IMR-90 (cell line): ENCODE measurements at regions not wholly inside any gene's neighbourhood (a gene's known extent, or its start where the extent isn't known, plus 50 kb on each side); places are given as distances from the start of the nearest gene placed in this dataset.

Source experiments
- ATAC-seq: fragments of 200-7000 bp; cut with Tn5 transposase; 2 replicates; pipeline ENCODE4 v1.9.1; 2020; ENCODE audit warnings: low read depth, mild to moderate bottlenecking, moderate library complexity
- BruUV-seq: library from RNA; stranded (reverse); fragments of 400-500 nt; replicated peaks from 2 replicates; lab custom pipeline; 2021; lab: Mats Ljungman, UMichigan
- CTCF ChIA-PET: fragments of 300-600 bp; formaldehyde crosslinking; extraction: SDS; loops from one replicate; lab custom pipeline; 2021; ENCODE audit warnings: antibody characterized with exemption; lab: Yijun Ruan, JAX
- POLR2A ChIA-PET: fragments of 300-600 bp; sonication (Branson Sonifier 250); formaldehyde crosslinking; loops from one replicate; lab custom pipeline; 2022; ENCODE audit warnings: antibody characterized with exemption; ENCODE audit not compliant: unreplicated experiment; lab: Charles Lee
- DNase-seq: peaks from one replicate; pipeline ENCODE4 v3.0.0; 2013
- H2AFZ ChIP-seq: replicated peaks from 2 replicates; pipeline ENCODE3; 2013; ENCODE audit warnings: low read length, mild to moderate bottlenecking; ENCODE audit not compliant: poor library complexity
- H2AK5ac ChIP-seq: 2 replicates; pipeline ENCODE4 v1.6.1; 2013; ENCODE audit warnings: low read depth, low read length, inconsistent platforms
- H2AK9ac ChIP-seq: replicated peaks from 2 replicates; pipeline ENCODE3; 2013; ENCODE audit warnings: mild to moderate bottlenecking, low read depth, low read length, moderate library complexity; ENCODE audit not compliant: poor library complexity
- H2BK120ac ChIP-seq: 2 replicates; pipeline ENCODE4 v1.6.1; 2013; ENCODE audit warnings: low read depth, low read length, inconsistent platforms
- H2BK15ac ChIP-seq: 3 replicates; pipeline ENCODE4 v1.6.1; 2013; ENCODE audit warnings: low read depth, low read length, inconsistent platforms
- H2BK20ac ChIP-seq: 2 replicates; pipeline ENCODE4 v1.6.1; 2013; ENCODE audit warnings: low read depth, mild to moderate bottlenecking, inconsistent platforms, low read length, moderate library complexity
- H2BK5ac ChIP-seq: 2 replicates; pipeline ENCODE4 v1.6.1; 2013; ENCODE audit warnings: mild to moderate bottlenecking, low read depth, low read length, inconsistent platforms; ENCODE audit not compliant: poor library complexity, severe bottlenecking
- H3K14ac ChIP-seq: replicated peaks from 2 replicates; pipeline ENCODE4 v1.6.1; 2013; ENCODE audit warnings: low read depth, low read length, inconsistent platforms
- H3K18ac ChIP-seq: 2 replicates; pipeline ENCODE4 v1.6.1; 2013; ENCODE audit warnings: low read depth, low read length, control low read depth
- H3K23ac ChIP-seq: 2 replicates; pipeline ENCODE4 v1.6.1; 2013; ENCODE audit warnings: low read depth, low read length, inconsistent platforms
- H3K27ac ChIP-seq: 2 replicates; pipeline ENCODE4 v1.5.1; 2013; ENCODE audit warnings: mild to moderate bottlenecking, control low read depth, low read length; ENCODE audit not compliant: insufficient read depth
- H3K27me3 ChIP-seq: 2 replicates; pipeline ENCODE4 v1.6.1; 2013; ENCODE audit warnings: low read length; ENCODE audit not compliant: control insufficient read depth, insufficient read depth
- H3K36me3 ChIP-seq: 2 replicates; pipeline ENCODE4 v1.6.1; 2013; ENCODE audit warnings: low read length, mixed read lengths; ENCODE audit not compliant: control insufficient read depth, insufficient read depth
- H3K4ac ChIP-seq: 2 replicates; pipeline ENCODE4 v1.6.1; 2013; ENCODE audit warnings: low read depth, low read length, inconsistent platforms
- H3K4me1 ChIP-seq: 2 replicates; pipeline ENCODE4 v1.6.1; 2013; ENCODE audit warnings: low read length, mixed read lengths; ENCODE audit not compliant: control insufficient read depth, insufficient read depth
- H3K4me2 ChIP-seq: 2 replicates; pipeline ENCODE4 v1.6.1; 2013; ENCODE audit warnings: low read depth, mild to moderate bottlenecking, control low read depth, low read length, moderate library complexity
- H3K4me3 ChIP-seq: 2 replicates; pipeline ENCODE4 v1.5.1; 2013; ENCODE audit warnings: low read depth, mild to moderate bottlenecking, control low read depth, low read length, moderate library complexity; ENCODE audit not compliant: insufficient read depth
- H3K56ac ChIP-seq: 2 replicates; pipeline ENCODE4 v1.6.1; 2013; ENCODE audit warnings: low read length, inconsistent platforms; ENCODE audit not compliant: insufficient read depth; ENCODE audit errors: extremely low read depth
- H3K79me1 ChIP-seq, 2 experiments: 2 replicates each; pipeline ENCODE4 v1.6.1; 2013; ENCODE audit warnings: low read length in 2 of 2, inconsistent platforms in 1 of 2, low read depth in 1 of 2
- H3K9ac ChIP-seq: 2 replicates; pipeline ENCODE4 v1.6.1; 2013; ENCODE audit warnings: low read depth, low read length, control low read depth
- H3K9me1 ChIP-seq: 2 replicates; pipeline ENCODE4 v1.6.1; 2013; ENCODE audit warnings: low read length, inconsistent platforms; ENCODE audit not compliant: insufficient read depth
- H3K9me3 ChIP-seq: 2 replicates; pipeline ENCODE4 v1.6.1; 2013; ENCODE audit warnings: low read length; ENCODE audit not compliant: control insufficient read depth, insufficient read depth
- H4K20me1 ChIP-seq: 2 replicates; pipeline ENCODE4 v1.6.1; 2013; ENCODE audit warnings: low read length, inconsistent platforms; ENCODE audit not compliant: insufficient read depth
- H4K5ac ChIP-seq: 2 replicates; pipeline ENCODE4 v1.6.1; 2013; ENCODE audit warnings: mild to moderate bottlenecking, low read depth, low read length, control low read depth
- H4K8ac ChIP-seq, 2 experiments: 2 replicates each; pipeline ENCODE4 v1.6.1; 2013; ENCODE audit warnings: low read depth in 2 of 2, low read length in 2 of 2, control low read depth in 1 of 2, inconsistent platforms in 1 of 2
- H4K91ac ChIP-seq: 2 replicates; pipeline ENCODE4 v1.6.1; 2013; ENCODE audit warnings: low read depth, low read length, inconsistent platforms; ENCODE audit not compliant: insufficient read depth
- CEBPB ChIP-seq: IDR thresholded peaks from 2 replicates; pipeline ENCODE4 v1.6.1; 2012; ENCODE audit warnings: low read depth, low read length, improper control_type of control experiment
- MAFK ChIP-seq: IDR thresholded peaks from 2 replicates; pipeline ENCODE4 v1.6.1; 2012; ENCODE audit warnings: low read depth, low read length, improper control_type of control experiment
- MAZ ChIP-seq: IDR thresholded peaks from 2 replicates; pipeline ENCODE4 v1.6.1; 2012; ENCODE audit warnings: low read depth, mild to moderate bottlenecking, low read length, improper control_type of control experiment, moderate library complexity, borderline replicate concordance
- NFE2L2 ChIP-seq: fragments of 150-350 bp; IDR thresholded peaks from 2 replicates; pipeline ENCODE4 v1.6.1; 2016; ENCODE audit warnings: low read depth, mild to moderate bottlenecking, low read length
- POLR2A ChIP-seq: IDR thresholded peaks from 2 replicates; pipeline ENCODE4 v1.6.1; 2012; ENCODE audit warnings: mild to moderate bottlenecking, low read depth, low read length
- RFX5 ChIP-seq: IDR thresholded peaks from 2 replicates; pipeline ENCODE4 v1.8.0; 2012; ENCODE audit warnings: low read depth, mild to moderate bottlenecking, low read length, moderate library complexity
- SMC3 ChIP-seq: fragments of 150-350 bp; IDR thresholded peaks from 2 replicates; pipeline ENCODE4 v1.6.1; 2016; ENCODE audit warnings: low read depth, mild to moderate bottlenecking, antibody characterized with exemption, low read length, moderate library complexity
- WGBS, 2 experiments: methylation state at CpG; one replicate each; pipeline versions ENCODE4 v1.1.5 to v1.1.7; 2013; ENCODE audit warnings: missing lambda C conversion rate in 2 of 2; ENCODE audit not compliant: insufficient read length in 1 of 2; ENCODE audit errors: extremely low coverage in 2 of 2; 5-methylcytosine and 5-hydroxymethylcytosine counted together
- dilution Hi-C: fragments of 300-500 bp; cut with HindIII; formaldehyde crosslinking; loops from one replicate; pipeline ENCODE4 v1.14.3; 2018; ENCODE audit warnings: low sequenced_read_pairs; ENCODE audit not compliant: unreplicated experiment
- in situ Hi-C: fragments of 300-500 bp; cut with MboI; formaldehyde crosslinking; loops from 3 replicates; pipeline ENCODE4 v1.14.3; 2019; ENCODE audit warnings: low sequenced_read_pairs, inconsistent platforms, mixed read lengths
- intact Hi-C: fragments of 100-400 bp; cut with micrococcal nuclease; formaldehyde crosslinking; loops from 2 replicates; pipeline ENCODE4 v1.10.0; 2022
- TF ChIP-seq, protein P1 (sequence below): fragments of 150-350 bp; IDR thresholded peaks from 2 replicates; pipeline ENCODE4 v1.6.1; 2016; ENCODE audit warnings: low read depth, mild to moderate bottlenecking, low read length, moderate library complexity, borderline replicate concordance
- TF ChIP-seq, protein P2 (sequence below): conservative IDR thresholded peaks from 2 replicates; pipeline ENCODE4 v1.5.1; 2012; ENCODE audit warnings: mild to moderate bottlenecking, low read depth, low read length, improper control_type of control experiment

- H2AFZ ChIP-seq = no peak overlapping the region
- no peak for DNase-seq
- no peak overlapping the region for H3K56ac ChIP-seq
- H4K91ac ChIP-seq = no peak overlapping the region
- intact Hi-C loops (loop anchor here (10.0 kb wide), 1 partner anchor 189 kb away; no protein-coding TSS in a partner anchor), dilution Hi-C loops (no loop called here), in situ Hi-C loops (no loop called here)
- H2AK5ac ChIP-seq = no peak overlapping the region
- no peak overlapping the region for H3K4me3 ChIP-seq
- no peak overlapping the region for H2BK20ac ChIP-seq
- peaks cover 2% of the 10 kb centered on the region; the same call in 1 of the 2 replicates for H3K27me3 ChIP-seq
- no peaks in the 10 kb centered on the region for H3K79me1 ChIP-seq
- H4K5ac ChIP-seq = no peak overlapping the region
- H3K14ac ChIP-seq = no peak overlapping the region
- H4K20me1 ChIP-seq = no peaks in the 10 kb centered on the region
- H3K18ac ChIP-seq = no peak overlapping the region
- no peak overlapping the region for H3K27ac ChIP-seq
- TF ChIP-seq, protein P1, sequence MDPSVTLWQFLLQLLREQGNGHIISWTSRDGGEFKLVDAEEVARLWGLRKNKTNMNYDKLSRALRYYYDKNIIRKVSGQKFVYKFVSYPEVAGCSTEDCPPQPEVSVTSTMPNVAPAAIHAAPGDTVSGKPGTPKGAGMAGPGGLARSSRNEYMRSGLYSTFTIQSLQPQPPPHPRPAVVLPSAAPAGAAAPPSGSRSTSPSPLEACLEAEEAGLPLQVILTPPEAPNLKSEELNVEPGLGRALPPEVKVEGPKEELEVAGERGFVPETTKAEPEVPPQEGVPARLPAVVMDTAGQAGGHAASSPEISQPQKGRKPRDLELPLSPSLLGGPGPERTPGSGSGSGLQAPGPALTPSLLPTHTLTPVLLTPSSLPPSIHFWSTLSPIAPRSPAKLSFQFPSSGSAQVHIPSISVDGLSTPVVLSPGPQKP = no peak
- TF ChIP-seq SMC3 = no peak
- TF ChIP-seq, protein P2, sequence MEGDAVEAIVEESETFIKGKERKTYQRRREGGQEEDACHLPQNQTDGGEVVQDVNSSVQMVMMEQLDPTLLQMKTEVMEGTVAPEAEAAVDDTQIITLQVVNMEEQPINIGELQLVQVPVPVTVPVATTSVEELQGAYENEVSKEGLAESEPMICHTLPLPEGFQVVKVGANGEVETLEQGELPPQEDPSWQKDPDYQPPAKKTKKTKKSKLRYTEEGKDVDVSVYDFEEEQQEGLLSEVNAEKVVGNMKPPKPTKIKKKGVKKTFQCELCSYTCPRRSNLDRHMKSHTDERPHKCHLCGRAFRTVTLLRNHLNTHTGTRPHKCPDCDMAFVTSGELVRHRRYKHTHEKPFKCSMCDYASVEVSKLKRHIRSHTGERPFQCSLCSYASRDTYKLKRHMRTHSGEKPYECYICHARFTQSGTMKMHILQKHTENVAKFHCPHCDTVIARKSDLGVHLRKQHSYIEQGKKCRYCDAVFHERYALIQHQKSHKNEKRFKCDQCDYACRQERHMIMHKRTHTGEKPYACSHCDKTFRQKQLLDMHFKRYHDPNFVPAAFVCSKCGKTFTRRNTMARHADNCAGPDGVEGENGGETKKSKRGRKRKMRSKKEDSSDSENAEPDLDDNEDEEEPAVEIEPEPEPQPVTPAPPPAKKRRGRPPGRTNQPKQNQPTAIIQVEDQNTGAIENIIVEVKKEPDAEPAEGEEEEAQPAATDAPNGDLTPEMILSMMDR = no peak
- no peak for TF ChIP-seq MAFK
- TF ChIP-seq NFE2L2 = no peak
- TF ChIP-seq POLR2A = no peak
- TF ChIP-seq MAZ = no peak
- no peak for TF ChIP-seq CEBPB
- no peak for TF ChIP-seq RFX5
- ChIA-PET POLR2A (no interaction called here), CTCF (no interaction called here)
- no peak overlapping the region for H3K4me2 ChIP-seq
- no peak overlapping the region for H2AK9ac ChIP-seq
- H3K4ac ChIP-seq = no peak overlapping the region
- no peaks in the 10 kb centered on the region for H3K36me3 ChIP-seq
- H2BK5ac ChIP-seq = no peak overlapping the region
- no peak overlapping the region for H2BK15ac ChIP-seq
- BruUV-seq = no TSS peak
- no peak overlapping the region for H2BK120ac ChIP-seq
- H4K8ac ChIP-seq = no peak overlapping the region
- no CpG with 5 or more reads among the region's 3 CpGs for WGBS, 2 experiments
- H3K4me1 ChIP-seq = no peaks in the 10 kb centered on the region
- no peaks in the 10 kb centered on the region for H3K9me3 ChIP-seq
- no peak for ATAC-seq
- no peaks in the 10 kb centered on the region for H3K9me1 ChIP-seq
- no peak overlapping the region for H3K23ac ChIP-seq
- no peak overlapping the region for H3K9ac ChIP-seq
Measured at GRCh38 chr1:229853751-229854150, 213.3 kb upstream of the GALNT2 start.
